GM12874 (cell line): ENCODE measurements at regions not wholly inside any gene's neighbourhood (a gene's known extent, or its start where the extent isn't known, plus 50 kb on each side); places are given as distances from the start of the nearest gene placed in this dataset.

ENCODE experiments used
- TF ChIP-seq, protein P1 (sequence below): IDR thresholded peaks from 2 replicates; pipeline ENCODE4 v1.5.1; 2011; ENCODE audit warnings: low read depth, mild to moderate bottlenecking, control low read depth, low read length, moderate library complexity; ENCODE audit not compliant: insufficient read depth

DNA sequence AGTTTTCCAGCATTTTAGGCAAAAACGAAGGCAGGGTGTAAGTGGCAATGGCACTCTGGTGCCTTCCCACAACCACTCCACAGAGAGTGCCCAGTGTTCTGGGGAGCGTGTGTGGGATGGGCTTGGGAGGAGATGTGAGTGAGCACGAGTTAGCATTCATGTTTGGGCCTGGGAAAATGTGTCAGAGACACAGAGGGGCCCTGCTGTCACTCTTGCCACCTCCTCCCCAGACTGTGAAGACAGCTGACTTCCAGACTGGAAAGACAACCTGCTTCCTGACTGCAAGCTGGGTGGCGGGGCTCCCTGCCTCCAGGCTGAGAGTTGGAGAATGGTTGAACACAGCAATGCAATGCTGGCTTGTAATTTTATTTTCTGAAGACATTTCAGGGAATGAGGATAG lies 454.5 kb upstream of the ZMIZ1 start:
- TF ChIP-seq, protein P1, sequence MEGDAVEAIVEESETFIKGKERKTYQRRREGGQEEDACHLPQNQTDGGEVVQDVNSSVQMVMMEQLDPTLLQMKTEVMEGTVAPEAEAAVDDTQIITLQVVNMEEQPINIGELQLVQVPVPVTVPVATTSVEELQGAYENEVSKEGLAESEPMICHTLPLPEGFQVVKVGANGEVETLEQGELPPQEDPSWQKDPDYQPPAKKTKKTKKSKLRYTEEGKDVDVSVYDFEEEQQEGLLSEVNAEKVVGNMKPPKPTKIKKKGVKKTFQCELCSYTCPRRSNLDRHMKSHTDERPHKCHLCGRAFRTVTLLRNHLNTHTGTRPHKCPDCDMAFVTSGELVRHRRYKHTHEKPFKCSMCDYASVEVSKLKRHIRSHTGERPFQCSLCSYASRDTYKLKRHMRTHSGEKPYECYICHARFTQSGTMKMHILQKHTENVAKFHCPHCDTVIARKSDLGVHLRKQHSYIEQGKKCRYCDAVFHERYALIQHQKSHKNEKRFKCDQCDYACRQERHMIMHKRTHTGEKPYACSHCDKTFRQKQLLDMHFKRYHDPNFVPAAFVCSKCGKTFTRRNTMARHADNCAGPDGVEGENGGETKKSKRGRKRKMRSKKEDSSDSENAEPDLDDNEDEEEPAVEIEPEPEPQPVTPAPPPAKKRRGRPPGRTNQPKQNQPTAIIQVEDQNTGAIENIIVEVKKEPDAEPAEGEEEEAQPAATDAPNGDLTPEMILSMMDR = no peak

GRCh38 chr10:78614744-78615143 lies 454.0 kb upstream of the ZMIZ1 start:
- TF ChIP-seq, protein P1 = no peak

GRCh38 chr10:78616125-78616695 lies 452.6 kb upstream of the ZMIZ1 start:
- TF ChIP-seq, protein P1 = no peak

GRCh38 chr10:78617115-78617514 lies 451.7 kb upstream of the ZMIZ1 start:
- TF ChIP-seq, protein P1 = no peak

- TF ChIP-seq, protein P1 = no peak
These were observed 451.1 kb upstream of the ZMIZ1 start for GRCh38 chr10:78617631-78618030.

DNA sequence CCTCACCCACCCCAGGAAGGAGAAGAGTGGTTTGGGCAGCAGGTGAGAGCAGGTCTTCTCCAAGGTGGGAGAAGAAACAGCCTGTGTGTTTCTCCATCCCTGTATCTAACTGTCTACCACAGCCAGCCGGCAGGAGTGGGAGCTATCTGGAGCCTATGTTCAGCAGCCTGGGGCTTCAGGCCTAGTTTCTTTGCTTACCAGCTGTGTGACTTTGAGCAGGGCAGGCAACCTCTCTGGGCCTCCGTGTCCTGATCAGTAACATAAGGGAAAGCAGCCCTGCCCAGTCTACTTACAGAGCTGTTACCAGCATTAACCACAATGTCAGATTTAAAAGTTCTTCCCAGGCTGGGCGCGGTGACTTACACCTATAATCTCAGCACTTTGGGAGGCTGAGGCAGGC lies 450.7 kb upstream of the ZMIZ1 start:
- TF ChIP-seq, protein P1 = no peak

- TF ChIP-seq, protein P1 = no peak
These were observed 449.5 kb upstream of the ZMIZ1 start for GRCh38 chr10:78619115-78619851.
